GM04503 (cell line): ENCODE measurements at regions not wholly inside any gene's neighbourhood (a gene's known extent, or its start where the extent isn't known, plus 50 kb on each side); places are given as distances from the start of the nearest gene placed in this dataset.
"Not testable (repeated sequence)": the region's sequence is repeated elsewhere in the genome, so short reads cannot be mapped to it uniquely, and the experiment has no call there.

Experiments
- DNase-seq: peaks from one replicate; pipeline ENCODE4 v3.0.0-alpha.2; 2012; ENCODE audit warnings: low read depth

GRCh38 chr14:45716572-45716971 lies 463.6 kb upstream of the MIS18BP1 start:
- DNase-seq: no peak

- DNase-seq: no peak
Measured at GRCh38 chr14:45715946-45716345, 462.9 kb upstream of the MIS18BP1 start.

- DNase-seq: no peak
Measured at GRCh38 chr14:45709541-45709940, 456.5 kb upstream of the MIS18BP1 start.

GRCh38 chr14:45705940-45706534 lies 453.0 kb upstream of the MIS18BP1 start:
- no peak for DNase-seq

GRCh38 chr14:45699471-45699870 lies 446.5 kb upstream of the MIS18BP1 start:
- DNase-seq: no peak

- no peak for DNase-seq
Measured at GRCh38 chr14:45698462-45699134, 445.6 kb upstream of the MIS18BP1 start.

- DNase-seq: no peak
Measured at GRCh38 chr14:45686771-45687170, 433.8 kb upstream of the MIS18BP1 start.

GRCh38 chr14:45680531-45680930 lies 427.5 kb upstream of the MIS18BP1 start:
- DNase-seq: no peak

- DNase-seq: peak; percentile 31
Measured at GRCh38 chr14:45679853-45680252, 426.9 kb upstream of the MIS18BP1 start.

GRCh38 chr14:45678163-45678562 lies 425.2 kb upstream of the MIS18BP1 start:
- no peak for DNase-seq

GRCh38 chr14:45673420-45673819 lies 420.4 kb upstream of the MIS18BP1 start:
- no peak for DNase-seq

GRCh38 chr14:45664668-45665356 lies 411.8 kb upstream of the MIS18BP1 start:
- no peak for DNase-seq

- DNase-seq: no peak
Measured at GRCh38 chr14:45658917-45659299, 405.9 kb upstream of the MIS18BP1 start.

GRCh38 chr14:45658226-45658916 lies 405.4 kb upstream of the MIS18BP1 start:
- DNase-seq: no peak

- no peak for DNase-seq
Measured at GRCh38 chr14:45651890-45652289, 398.9 kb upstream of the MIS18BP1 start.

GRCh38 chr14:45650754-45651153 lies 397.8 kb upstream of the MIS18BP1 start:
- no peak for DNase-seq

GRCh38 chr14:45649051-45649450 lies 396.0 kb upstream of the MIS18BP1 start:
- no peak for DNase-seq

- no peak for DNase-seq
Measured at GRCh38 chr14:45641541-45641940, 388.5 kb upstream of the MIS18BP1 start.

- not testable (repeated sequence) for DNase-seq
Measured at GRCh38 chr14:45634651-45635441, 381.8 kb upstream of the MIS18BP1 start.

GRCh38 chr14:45633220-45633984 lies 380.4 kb upstream of the MIS18BP1 start:
- no peak for DNase-seq

GRCh38 chr14:45621731-45622130 lies 368.7 kb upstream of the MIS18BP1 start:
- DNase-seq: no peak
